ENCODE measurements at regions not wholly inside any gene's neighbourhood (a gene's known extent, or its start where the extent isn't known, plus 50 kb on each side); places are given as distances from the start of the nearest gene placed in this dataset.
A peak's percentile ranks its signal among the peaks of the same experiment; 100 is the strongest.

DNA sequence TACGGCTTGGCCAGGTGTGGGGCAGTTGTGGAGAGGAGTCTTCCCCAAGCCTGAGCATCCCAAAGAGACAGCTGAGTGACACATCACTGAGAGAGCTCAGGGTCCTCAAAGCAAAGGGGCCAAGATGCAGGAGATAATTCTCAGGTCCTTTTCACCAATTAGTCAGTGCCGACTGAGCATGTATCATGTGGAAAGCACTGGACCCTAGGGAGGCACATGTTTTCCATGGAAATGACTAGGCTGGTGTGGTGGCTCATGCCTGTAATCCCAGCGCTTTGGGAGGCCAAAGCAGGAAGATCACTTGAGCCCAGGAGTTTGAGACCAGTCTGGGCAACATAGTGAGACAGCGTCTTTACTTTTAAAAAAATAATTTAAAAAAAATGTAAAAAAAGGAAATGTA is 67.3 kb upstream of the PRPS1 start:
- no peak for DNase-seq (ENCODE audit: low spot score)

DNA sequence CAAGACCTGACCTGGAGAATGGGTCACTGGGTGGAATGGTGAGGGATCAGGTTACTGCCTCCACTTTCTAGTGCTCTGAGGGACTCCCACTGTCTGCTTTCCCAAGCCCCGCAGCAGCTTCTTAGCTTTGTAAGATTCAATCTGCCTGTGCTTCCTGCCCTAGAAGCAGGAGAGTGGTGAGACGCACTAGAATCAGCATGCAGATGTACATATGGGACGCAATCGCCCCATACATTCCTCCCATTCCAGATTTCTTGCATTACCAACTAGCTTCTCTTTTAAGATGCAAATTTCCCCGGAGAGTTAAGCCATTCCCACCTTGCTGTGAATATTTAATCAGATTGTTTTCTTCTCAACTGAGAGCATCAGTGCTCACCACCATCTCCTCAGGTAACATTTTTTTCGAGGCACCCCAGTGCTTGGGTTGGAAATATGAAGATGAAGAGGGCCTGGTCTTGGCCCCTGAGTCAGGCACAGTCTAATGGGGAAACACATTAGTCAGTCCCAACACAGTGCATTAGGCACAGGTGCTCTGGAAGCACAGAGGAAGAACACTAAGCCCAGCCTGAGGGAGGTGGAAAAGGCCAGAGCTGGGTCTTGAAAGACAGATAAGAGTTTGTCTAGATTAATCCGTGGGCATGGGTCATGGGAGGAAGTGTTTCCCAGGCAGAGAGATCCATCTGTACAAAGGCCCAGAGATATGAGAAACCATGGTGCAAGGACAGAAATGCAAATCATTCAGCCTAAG is 66.7 kb upstream of the PRPS1 start:
- DNase-seq (ENCODE audit: low spot score): peak; percentile 7

DNA sequence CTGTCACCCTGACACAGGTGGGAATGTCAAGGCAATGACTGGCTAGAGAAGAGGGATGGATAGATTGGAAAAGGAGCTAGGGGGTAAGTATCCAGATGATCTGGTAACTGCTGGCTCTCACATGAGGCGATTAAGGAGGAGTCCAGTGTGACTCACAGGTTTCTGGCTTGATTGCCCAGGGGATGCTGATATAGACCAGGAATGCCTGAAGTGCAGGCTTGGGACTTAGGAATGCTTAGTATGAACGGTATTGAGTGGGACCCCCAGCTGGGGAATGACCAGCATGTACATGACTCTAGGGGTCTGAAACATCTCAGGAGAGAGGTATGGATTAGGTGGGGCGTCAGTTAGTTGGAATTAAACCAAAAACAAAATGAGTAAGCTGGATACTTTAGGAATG is 65.8 kb upstream of the PRPS1 start:
- DNase-seq (ENCODE audit: low spot score): no peak

DNA sequence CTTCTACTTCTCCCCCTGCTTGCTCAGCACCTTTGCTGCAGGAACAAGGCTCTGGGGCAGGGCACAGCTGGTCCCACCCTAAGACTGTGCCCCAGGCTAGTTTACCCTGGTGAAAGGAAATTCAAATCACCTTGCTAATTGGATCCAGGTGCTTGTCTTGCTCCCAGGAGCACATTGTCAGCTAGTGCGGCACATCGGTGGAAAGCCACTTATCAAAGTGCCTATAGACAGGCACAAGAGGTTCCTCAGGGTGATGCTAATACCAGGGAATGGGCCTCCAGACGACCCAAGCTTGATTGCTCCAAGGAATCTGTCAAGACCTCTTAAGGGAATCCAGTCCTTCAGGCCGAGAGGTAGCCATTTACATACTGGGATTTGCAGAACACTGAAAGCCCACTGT is 64.5 kb upstream of the PRPS1 start:
- no peak for DNase-seq (ENCODE audit: low spot score)

DNA sequence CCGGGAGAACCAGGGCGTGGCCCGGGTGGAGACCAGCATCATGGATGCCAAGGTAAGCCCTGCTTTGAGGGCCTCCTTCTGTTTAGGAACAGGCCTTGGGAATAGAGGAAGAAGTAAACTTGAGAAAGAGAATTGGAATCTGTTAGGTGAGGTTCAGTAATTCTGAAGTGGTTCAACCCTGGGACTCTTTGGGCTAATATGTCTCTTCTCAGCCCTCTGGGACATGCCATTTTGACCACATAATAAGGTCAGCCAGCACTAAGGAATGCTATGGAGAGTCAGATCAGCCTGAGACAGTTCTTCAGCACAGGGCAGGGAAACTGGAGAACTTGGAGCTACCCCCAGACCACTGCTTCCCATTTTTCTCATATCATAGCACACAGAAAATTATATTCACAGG is 63.3 kb upstream of the PRPS1 start:
- DNase-seq (ENCODE audit: low spot score): no peak

DNA sequence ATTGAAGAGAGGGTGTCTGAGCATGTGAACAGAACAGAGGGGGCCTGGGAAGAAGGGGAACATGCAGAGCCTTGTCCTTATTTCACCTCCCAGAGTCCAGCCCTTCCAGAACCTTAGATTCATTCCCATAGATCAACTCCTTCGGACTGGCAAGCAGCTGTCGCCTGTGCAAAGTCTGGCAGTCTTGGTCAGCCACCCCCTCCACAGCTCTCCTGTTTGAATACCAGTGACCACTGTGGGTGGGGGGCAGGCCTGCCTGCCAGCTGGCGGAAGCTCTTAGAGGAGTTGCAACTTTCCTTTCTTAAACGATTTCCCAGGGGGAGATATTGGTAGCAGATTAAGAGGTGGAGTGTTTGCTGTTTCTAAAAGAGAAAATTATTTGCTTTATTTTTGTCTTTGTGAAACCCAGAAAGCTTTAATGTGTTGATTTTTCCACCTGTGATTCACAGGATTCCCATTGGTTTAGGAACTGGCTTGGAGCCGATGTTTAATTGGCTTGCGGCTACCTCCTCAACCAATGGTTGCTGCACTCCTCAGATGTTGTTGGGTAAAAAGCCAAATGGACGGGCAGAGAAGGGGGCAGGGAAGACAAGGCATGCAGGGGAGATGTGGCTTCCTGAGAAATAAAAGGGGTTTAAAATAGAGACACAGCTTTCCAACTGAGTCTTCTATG is 62.2 kb upstream of the PRPS1 start:
- peak; percentile 74 for DNase-seq (ENCODE audit: low spot score)

DNA sequence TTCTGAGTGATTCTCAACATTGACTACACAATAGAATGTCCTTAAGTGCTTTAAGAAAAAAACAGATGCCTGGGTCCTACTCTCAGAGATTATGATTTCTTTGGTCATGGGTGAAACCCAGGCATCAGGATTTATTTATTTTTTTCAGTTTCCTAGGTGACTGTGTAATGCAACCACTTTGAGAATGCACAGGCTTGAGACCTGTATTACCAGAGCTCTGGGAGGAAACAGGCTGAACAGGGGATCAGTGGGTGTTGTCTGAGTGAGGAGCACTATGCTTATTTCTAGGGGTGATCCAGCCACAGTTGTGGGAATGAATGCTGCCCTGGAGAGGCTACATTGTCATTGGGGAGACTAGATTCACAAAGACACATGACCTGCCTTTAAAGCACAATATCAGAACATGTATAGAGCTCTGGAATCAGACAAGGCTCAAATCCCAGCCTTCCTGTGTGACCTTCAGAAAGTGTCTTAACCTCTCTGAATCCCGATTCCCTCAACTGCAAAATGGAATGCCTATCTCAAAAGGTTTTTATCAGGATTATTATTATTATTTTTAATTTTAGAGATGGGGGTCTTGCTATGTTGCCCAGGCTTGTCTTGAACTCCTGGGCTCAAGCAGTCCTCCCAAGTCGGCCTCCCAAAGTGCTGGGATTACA is 61.6 kb upstream of the PRPS1 start:
- no peak for DNase-seq (ENCODE audit: low spot score)

DNA sequence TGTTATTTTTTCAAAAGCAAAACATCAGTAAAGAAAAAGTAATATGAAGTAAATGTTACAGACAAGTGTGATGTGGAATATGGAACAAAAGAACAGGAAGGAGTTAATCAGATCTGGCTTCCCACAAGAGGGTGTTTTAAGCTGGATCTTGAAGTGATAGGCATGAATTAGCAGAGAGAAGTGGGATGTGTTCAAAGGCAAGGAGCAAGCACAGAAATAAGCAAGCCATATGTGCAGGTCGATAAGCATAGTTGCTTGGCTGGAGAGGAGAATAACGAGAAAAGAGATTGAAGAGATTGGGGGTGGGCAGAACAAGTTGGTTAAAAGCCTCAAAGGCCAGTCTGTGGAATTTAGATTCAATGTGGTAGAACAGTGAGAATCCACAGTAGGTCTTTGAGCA is 60.9 kb upstream of the PRPS1 start:
- DNase-seq (ENCODE audit: low spot score): no peak

DNA sequence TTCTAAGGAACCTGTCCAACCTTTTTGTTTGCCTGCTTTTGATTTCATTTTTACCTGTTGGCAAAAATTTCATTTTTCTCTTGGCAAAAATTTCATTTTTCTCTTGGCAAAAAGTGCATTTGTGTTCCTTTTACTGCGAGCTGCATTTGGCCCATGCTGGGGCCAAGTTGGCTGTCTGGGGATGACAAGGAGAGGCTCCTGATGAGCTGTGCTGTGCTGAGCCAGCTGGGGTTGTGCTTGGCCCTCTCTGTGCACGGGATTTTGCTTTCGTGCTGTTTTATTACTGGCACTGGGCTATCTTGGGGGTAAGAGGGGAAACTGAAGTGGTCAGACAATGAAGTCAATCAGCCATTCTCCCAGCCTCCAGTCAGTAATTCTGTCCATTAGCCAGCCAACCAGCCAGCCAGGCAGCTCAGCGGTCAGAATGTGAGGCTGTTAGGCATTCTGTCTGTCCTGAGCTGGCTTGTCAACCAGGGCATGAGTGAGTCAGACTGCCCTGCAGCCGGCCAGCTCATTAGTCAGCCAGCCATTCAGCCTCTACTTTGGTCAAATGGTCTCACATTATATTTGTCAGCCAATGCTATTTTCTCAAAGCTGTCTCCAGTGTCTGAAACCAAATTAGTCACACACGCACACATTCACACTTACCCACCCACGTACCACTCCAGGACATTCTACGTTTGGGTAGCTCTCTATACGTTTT is 56.9 kb upstream of the PRPS1 start:
- no peak for DNase-seq (ENCODE audit: low spot score)

DNA sequence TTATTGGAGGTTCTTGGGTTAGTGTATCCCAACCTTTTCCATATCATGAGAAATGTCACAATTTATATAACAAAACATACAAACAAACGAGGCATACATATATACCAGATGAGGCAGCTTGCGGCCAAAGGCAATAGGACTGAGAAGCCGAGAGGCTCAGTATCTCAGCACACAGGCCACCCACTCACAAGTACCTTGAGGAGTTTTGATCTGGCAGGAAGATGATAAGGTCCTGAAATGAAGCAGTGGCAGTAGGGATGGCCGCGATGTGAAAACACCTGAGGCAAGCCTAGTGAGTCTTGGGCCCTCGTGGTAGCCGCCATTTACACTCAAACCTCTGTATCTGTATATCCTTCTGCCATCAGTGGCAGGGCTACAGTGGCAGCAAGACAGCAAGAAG is 55.3 kb upstream of the PRPS1 start:
- no peak for DNase-seq (ENCODE audit: low spot score)

DNA sequence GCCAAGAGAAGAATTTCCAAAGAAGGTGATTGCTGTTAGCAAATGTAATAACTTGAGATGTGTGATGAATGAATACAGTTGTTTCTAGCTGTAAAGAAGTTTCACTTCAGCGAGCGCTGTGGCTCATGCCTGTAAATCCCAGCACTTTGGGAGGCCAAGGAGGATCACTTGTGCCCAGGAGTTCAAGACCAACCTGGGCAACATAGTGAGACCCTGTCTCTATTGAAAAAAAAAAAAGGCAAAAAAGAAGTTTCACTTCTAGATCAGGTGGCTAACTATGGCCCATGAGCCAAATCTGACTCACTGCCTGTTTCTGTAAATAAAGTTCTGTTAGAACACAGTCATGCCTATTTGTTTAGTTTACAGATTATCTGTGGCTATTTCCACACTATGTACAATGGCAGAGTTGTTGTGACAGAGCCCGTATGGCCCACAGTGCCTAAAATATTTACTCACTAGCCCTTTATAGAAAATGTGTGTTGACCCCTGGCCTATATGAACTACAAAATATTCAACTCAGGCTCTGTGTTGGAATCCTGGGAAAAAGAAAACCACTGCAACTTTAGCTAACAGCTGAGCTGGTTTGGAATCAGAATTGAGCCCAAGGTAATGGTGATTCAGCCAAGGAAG is 54.1 kb upstream of the PRPS1 start:
- DNase-seq (ENCODE audit: low spot score): no peak

DNA sequence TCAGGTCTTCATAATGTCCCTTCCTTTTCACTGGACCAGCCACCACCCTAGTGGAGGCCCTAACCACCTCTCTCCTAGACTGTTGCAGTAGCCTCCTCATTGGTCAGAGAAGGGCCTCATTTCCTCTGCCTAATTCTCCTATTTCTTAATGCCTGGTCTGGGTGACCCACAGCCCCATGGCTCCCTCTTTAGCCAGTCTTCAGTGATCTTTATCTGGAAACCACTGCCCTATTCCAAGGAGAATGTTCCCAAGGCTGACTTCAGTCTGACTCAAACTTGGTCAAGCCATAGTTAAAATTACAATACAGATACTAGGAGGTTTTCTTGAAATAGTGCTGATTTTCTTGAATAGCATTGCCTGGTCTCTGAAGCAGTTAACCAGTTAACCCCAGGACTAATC is 53.6 kb upstream of the PRPS1 start:
- DNase-seq (ENCODE audit: low spot score): no peak

DNA sequence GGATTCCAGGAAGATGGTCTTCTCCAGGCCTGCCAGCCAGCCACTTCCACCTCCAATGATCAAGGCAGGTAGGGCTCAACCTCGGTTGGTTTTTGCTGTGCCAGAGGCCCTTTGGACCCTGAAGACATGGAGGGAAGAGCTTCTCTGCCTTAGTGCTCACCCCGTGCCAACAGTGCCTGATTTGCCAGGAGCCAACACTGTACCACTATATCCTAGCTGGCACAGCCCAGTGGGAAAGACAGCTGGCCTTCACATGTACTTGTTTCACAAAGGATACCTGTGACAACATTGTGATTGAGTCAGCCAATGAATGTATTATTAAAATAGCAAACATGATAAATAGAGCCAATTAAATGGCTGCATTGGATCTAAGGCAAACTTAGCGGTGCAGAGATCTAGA is 51.9 kb upstream of the PRPS1 start:
- no peak for DNase-seq (ENCODE audit: low spot score)

DNA sequence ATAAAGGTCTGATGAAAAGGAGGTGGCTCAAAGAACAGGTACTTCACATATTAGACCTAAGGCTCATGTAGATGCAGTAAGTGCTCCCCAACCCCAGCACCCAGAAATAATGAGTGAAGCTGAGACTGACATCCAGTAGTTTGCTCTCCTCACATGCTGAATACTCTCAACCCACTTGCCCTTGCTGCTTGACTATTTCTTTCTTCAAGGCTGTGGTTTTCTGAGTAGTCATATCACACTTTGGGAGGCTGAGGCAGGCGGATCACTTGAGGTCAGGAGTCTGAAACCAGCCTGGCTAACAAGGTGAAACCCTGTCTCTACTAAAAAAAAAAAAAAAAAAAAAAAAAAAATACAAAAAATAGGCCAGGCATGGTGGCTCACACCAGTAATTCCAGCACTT is 51.5 kb upstream of the PRPS1 start:
- no peak for DNase-seq (ENCODE audit: low spot score)

DNA sequence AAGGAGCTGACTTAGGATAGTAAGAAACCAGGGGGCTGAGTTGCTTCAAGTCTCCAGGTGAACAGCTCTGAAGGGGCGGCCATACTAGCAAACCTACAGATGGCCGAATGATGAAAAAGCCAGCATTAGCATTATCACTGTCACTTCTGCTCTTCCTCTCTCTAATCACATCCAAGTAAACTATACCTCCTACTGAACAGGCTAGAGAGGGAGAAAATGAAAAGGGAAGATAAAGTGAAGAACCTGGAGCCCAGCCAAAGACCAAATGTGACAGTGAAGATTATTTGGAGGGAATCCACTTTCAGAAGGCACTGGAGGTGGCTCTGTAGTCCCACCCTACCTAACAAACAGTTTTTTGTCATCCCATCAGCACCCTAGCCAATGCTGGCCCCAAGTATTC is 50.4 kb upstream of the PRPS1 start:
- no peak for DNase-seq (ENCODE audit: low spot score)
